GM12878 (cell line): ENCODE measurements at regions not wholly inside any gene's neighbourhood (a gene's known extent, or its start where the extent isn't known, plus 50 kb on each side); places are given as distances from the start of the nearest gene placed in this dataset.

Experiments used
- CREM ChIP-seq: IDR thresholded peaks from 2 replicates; pipeline ENCODE4 v1.6.1; 2014; ENCODE audit warnings: antibody characterized with exemption, low read depth
- ESRRA ChIP-seq: IDR thresholded peaks from 2 replicates; pipeline ENCODE4 v1.6.1; 2012; ENCODE audit warnings: mild to moderate bottlenecking, low read length, improper control_type of control experiment
- LARP7 ChIP-seq: fragments of 450-650 bp; IDR thresholded peaks from 2 replicates; pipeline ENCODE4 v1.6.1; 2017; ENCODE audit warnings: mild to moderate bottlenecking
- MXI1 ChIP-seq: fragments of 150-350 bp; IDR thresholded peaks from 2 replicates; pipeline ENCODE4 v1.6.1; 2011; ENCODE audit warnings: low read depth, mild to moderate bottlenecking, inconsistent platforms, low read length, improper control_type of control experiment
- POLR2A ChIP-seq: IDR thresholded peaks from 2 replicates; pipeline ENCODE4 v1.6.1; 2011; ENCODE audit warnings: low read depth, mild to moderate bottlenecking, low read length
- SP1 ChIP-seq: IDR thresholded peaks from one replicate; pipeline ENCODE4 v1.6.1; 2011; ENCODE audit warnings: low read depth, low read length
- TCF12 ChIP-seq: IDR thresholded peaks from 2 replicates; pipeline ENCODE4 v1.6.1; 2011; ENCODE audit warnings: low read depth, mild to moderate bottlenecking, low read length
- TF ChIP-seq, protein P1 (sequence below): fragments of 450-650 bp; formaldehyde crosslinking; IDR thresholded peaks from 2 replicates; pipeline ENCODE4 v1.4.0; 2022; ENCODE audit warnings: mild to moderate bottlenecking, moderate library complexity
- TF ChIP-seq, protein P2 (sequence below): IDR thresholded peaks from 2 replicates; pipeline ENCODE4 v1.6.1; 2011; ENCODE audit warnings: borderline replicate concordance, low read depth, mild to moderate bottlenecking, moderate library complexity, low read length; ENCODE audit not compliant: insufficient read depth, poor library complexity, severe bottlenecking
- TF ChIP-seq, protein P3 (sequence below), 3 experiments: IDR thresholded peaks in 2 of 3; conservative IDR thresholded peaks in 1 of 3; 2 replicates each; pipeline ENCODE4 v1.5.1; 2011; ENCODE audit warnings: low read depth in 3 of 3, low read length in 3 of 3, mild to moderate bottlenecking in 3 of 3, control low read depth in 2 of 3, moderate library complexity in 2 of 3, inconsistent platforms in 1 of 3, mixed read lengths in 1 of 3; ENCODE audit not compliant: control insufficient read depth in 2 of 3, insufficient read depth in 1 of 3; ENCODE audit errors: extremely low read depth in 1 of 3

DNA sequence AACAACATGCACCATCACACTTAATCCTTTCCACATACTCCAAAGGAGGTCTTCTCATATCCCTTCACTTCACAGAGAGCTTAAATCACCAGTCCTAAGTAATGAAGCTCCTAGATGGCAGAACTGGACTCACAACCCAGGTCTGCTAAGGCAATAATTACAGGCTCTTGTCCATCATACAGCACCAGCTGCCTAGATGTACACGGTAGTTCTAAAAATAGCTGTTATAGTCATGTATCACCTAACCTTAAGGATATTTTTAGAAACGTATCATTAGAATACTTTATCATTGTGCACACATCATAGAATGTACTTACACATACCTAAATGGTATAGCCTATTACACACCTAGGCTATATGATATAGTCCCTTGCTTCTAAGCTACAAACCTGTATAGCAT, 644.6 kb upstream of the RGMB start:
- TF ChIP-seq POLR2A (no peak), SP1 (no peak), ESRRA (no peak), MXI1 (no peak), LARP7 (no peak), TCF12 (no peak), CREM (no peak)
- TF ChIP-seq, protein P1, sequence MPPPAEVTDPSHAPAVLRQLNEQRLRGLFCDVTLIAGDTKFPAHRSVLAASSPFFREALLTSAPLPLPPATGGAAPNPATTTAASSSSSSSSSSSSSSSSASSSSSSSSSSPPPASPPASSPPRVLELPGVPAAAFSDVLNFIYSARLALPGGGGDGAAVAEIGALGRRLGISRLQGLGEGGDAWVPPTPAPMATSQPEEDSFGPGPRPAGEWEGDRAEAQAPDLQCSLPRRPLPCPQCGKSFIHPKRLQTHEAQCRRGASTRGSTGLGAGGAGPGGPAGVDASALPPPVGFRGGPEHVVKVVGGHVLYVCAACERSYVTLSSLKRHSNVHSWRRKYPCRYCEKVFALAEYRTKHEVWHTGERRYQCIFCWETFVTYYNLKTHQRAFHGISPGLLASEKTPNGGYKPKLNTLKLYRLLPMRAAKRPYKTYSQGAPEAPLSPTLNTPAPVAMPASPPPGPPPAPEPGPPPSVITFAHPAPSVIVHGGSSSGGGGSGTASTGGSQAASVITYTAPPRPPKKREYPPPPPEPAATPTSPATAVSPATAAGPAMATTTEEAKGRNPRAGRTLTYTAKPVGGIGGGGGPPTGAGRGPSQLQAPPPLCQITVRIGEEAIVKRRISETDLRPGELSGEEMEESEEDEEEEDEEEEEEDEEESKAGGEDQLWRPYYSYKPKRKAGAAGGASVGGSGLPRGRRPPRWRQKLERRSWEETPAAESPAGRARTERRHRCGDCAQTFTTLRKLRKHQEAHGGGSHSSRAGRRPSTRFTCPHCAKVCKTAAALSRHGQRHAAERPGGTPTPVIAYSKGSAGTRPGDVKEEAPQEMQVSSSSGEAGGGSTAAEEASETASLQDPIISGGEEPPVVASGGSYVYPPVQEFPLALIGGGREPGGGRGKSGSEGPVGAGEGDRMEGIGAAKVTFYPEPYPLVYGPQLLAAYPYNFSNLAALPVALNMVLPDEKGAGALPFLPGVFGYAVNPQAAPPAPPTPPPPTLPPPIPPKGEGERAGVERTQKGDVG (CRISPR knock-in tag): no peak
- TF ChIP-seq, protein P2, sequence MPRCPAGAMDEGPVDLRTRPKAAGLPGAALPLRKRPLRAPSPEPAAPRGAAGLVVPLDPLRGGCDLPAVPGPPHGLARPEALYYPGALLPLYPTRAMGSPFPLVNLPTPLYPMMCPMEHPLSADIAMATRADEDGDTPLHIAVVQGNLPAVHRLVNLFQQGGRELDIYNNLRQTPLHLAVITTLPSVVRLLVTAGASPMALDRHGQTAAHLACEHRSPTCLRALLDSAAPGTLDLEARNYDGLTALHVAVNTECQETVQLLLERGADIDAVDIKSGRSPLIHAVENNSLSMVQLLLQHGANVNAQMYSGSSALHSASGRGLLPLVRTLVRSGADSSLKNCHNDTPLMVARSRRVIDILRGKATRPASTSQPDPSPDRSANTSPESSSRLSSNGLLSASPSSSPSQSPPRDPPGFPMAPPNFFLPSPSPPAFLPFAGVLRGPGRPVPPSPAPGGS: no peak
- TF ChIP-seq, protein P3, sequence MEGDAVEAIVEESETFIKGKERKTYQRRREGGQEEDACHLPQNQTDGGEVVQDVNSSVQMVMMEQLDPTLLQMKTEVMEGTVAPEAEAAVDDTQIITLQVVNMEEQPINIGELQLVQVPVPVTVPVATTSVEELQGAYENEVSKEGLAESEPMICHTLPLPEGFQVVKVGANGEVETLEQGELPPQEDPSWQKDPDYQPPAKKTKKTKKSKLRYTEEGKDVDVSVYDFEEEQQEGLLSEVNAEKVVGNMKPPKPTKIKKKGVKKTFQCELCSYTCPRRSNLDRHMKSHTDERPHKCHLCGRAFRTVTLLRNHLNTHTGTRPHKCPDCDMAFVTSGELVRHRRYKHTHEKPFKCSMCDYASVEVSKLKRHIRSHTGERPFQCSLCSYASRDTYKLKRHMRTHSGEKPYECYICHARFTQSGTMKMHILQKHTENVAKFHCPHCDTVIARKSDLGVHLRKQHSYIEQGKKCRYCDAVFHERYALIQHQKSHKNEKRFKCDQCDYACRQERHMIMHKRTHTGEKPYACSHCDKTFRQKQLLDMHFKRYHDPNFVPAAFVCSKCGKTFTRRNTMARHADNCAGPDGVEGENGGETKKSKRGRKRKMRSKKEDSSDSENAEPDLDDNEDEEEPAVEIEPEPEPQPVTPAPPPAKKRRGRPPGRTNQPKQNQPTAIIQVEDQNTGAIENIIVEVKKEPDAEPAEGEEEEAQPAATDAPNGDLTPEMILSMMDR (IDR thresholded peaks at IDR 0.05 in 2 of 3, conservative IDR thresholded peaks at IDR 0.05 in 1 of 3; ENCODE audit: control insufficient read depth in 2 of 3, extremely low read depth in 1 of 3, insufficient read depth in 1 of 3, low read depth in 3 of 3, low read length in 3 of 3): no peak
